ENCODE measurements at regions not wholly inside any gene's neighbourhood (a gene's known extent, or its start where the extent isn't known, plus 50 kb on each side); places are given as distances from the start of the nearest gene placed in this dataset.

- Histone ChIP-seq H3K4me1 (ENCODE audit: low read depth, poor library complexity, severe bottlenecking) (no peaks in the 10 kb centered on the region), H3K36me3 (ENCODE audit: insufficient read depth) (no peaks in the 10 kb centered on the region), H3K9ac (no peak overlapping the region), H2AFZ (ENCODE audit: low read depth) (no peak overlapping the region), H3K4me2 (no peak overlapping the region), H3K27me3 (ENCODE audit: insufficient read depth, low read depth) (no peaks in the 10 kb centered on the region), H3K27ac (no peak overlapping the region), H4K20me1 (ENCODE audit: insufficient read depth) (no peaks in the 10 kb centered on the region), H3K79me2 (ENCODE audit: insufficient read depth, low read depth) (no peaks in the 10 kb centered on the region), H3K4me3 (IDR thresholded peaks at IDR 0.05; ENCODE audit: insufficient read depth, low read depth, low read length) (no peak overlapping the region)
- TF ChIP-seq CTCF (conservative IDR thresholded peaks at IDR 0.05; ENCODE audit: low read depth, low read length): no peak
These were observed 597.0 kb downstream of the HTR1B start for GRCh38 chr6:76866091-76866915.

GRCh38 chr6:76862936-76863335 is 600.4 kb downstream of the HTR1B start:
- Histone ChIP-seq H3K9ac (no peak overlapping the region), H3K36me3 (ENCODE audit: insufficient read depth) (no peaks in the 10 kb centered on the region), H3K27ac (no peak overlapping the region), H3K27me3 (ENCODE audit: insufficient read depth, low read depth) (no peaks in the 10 kb centered on the region), H3K4me2 (no peak overlapping the region), H3K79me2 (ENCODE audit: insufficient read depth, low read depth) (no peaks in the 10 kb centered on the region), H2AFZ (ENCODE audit: low read depth) (no peak overlapping the region), H3K4me3 (IDR thresholded peaks at IDR 0.05; ENCODE audit: insufficient read depth, low read depth, low read length) (no peak overlapping the region), H3K4me1 (ENCODE audit: low read depth, poor library complexity, severe bottlenecking) (no peaks in the 10 kb centered on the region), H4K20me1 (ENCODE audit: insufficient read depth) (no peaks in the 10 kb centered on the region)
- no peak for TF ChIP-seq CTCF (conservative IDR thresholded peaks at IDR 0.05; ENCODE audit: low read depth, low read length)

- H4K20me1 ChIP-seq (ENCODE audit: insufficient read depth): no peaks in the 10 kb centered on the region
- no peak overlapping the region for H3K9ac ChIP-seq
- no peaks in the 10 kb centered on the region for H3K36me3 ChIP-seq (ENCODE audit: insufficient read depth)
- H3K79me2 ChIP-seq (ENCODE audit: insufficient read depth, low read depth): no peaks in the 10 kb centered on the region
- no peak overlapping the region for H3K27ac ChIP-seq
- no peak overlapping the region for H3K4me2 ChIP-seq
- H3K27me3 ChIP-seq (ENCODE audit: insufficient read depth, low read depth): no peaks in the 10 kb centered on the region
- no peaks in the 10 kb centered on the region for H3K4me1 ChIP-seq (ENCODE audit: low read depth, poor library complexity, severe bottlenecking)
- no peak overlapping the region for H3K4me3 ChIP-seq (IDR thresholded peaks at IDR 0.05; ENCODE audit: insufficient read depth, low read depth, low read length)
- H2AFZ ChIP-seq (ENCODE audit: low read depth): no peak overlapping the region
- 0 out of 2 replicates have a peak, but pooled peaks have one; percentile 20 for TF ChIP-seq CTCF (conservative IDR thresholded peaks at IDR 0.05; ENCODE audit: low read depth, low read length)
These were observed 601.9 kb downstream of the HTR1B start for GRCh38 chr6:76861403-76861802.

- peaks cover 13% of the 10 kb centered on the region for H3K4me1 ChIP-seq (ENCODE audit: low read depth, poor library complexity, severe bottlenecking)
- H3K27ac ChIP-seq: no peak overlapping the region
- H3K4me2 ChIP-seq: no peak overlapping the region
- no peak overlapping the region for H3K4me3 ChIP-seq (IDR thresholded peaks at IDR 0.05; ENCODE audit: insufficient read depth, low read depth, low read length)
- H3K9ac ChIP-seq: no peak overlapping the region
- no peaks in the 10 kb centered on the region for H3K79me2 ChIP-seq (ENCODE audit: insufficient read depth, low read depth)
- no peak overlapping the region for H2AFZ ChIP-seq (ENCODE audit: low read depth)
- no peaks in the 10 kb centered on the region for H4K20me1 ChIP-seq (ENCODE audit: insufficient read depth)
- no peaks in the 10 kb centered on the region for H3K27me3 ChIP-seq (ENCODE audit: insufficient read depth, low read depth)
- H3K36me3 ChIP-seq (ENCODE audit: insufficient read depth): no peaks in the 10 kb centered on the region
- TF ChIP-seq CTCF (conservative IDR thresholded peaks at IDR 0.05; ENCODE audit: low read depth, low read length): no peak
These were observed 607.2 kb downstream of the HTR1B start for GRCh38 chr6:76856065-76856464.
